DOHH2 (cell line): ENCODE measurements at regions not wholly inside any gene's neighbourhood (a gene's known extent, or its start where the extent isn't known, plus 50 kb on each side); places are given as distances from the start of the nearest gene placed in this dataset.

ENCODE experiments used
- H3F3A ChIP-seq: fragments of 200-600 bp; sonication (generic), shearing (Covaris generic); 2 replicates; pipeline ENCODE4 v1.6.0; 2016; ENCODE audit warnings: antibody characterized with exemption, mild to moderate bottlenecking; ENCODE audit not compliant: control insufficient read depth, insufficient read depth
- H3K27ac ChIP-seq: fragments of 200-600 bp; sonication (generic); 2 replicates; pipeline ENCODE4 v1.5.1; 2014; ENCODE audit warnings: low read depth, mild to moderate bottlenecking, low read length, moderate library complexity
- H3K27me3 ChIP-seq: fragments of 200-600 bp; sonication (generic); 2 replicates; pipeline ENCODE4 v1.6.1; 2014; ENCODE audit warnings: mild to moderate bottlenecking, low read length, mixed read lengths; ENCODE audit not compliant: control insufficient read depth
- H3K36me3 ChIP-seq: fragments of 200-600 bp; sonication (generic); 2 replicates; pipeline ENCODE4 v1.6.1; 2014; ENCODE audit warnings: mild to moderate bottlenecking, low read length, moderate library complexity, mixed read lengths; ENCODE audit not compliant: control insufficient read depth
- H3K4me1 ChIP-seq: fragments of 200-600 bp; sonication (generic); 2 replicates; pipeline ENCODE4 v1.6.1; 2014; ENCODE audit warnings: mild to moderate bottlenecking, low read length, mixed read lengths; ENCODE audit not compliant: control insufficient read depth
- H3K4me2 ChIP-seq: fragments of 200-600 bp; sonication (generic); 2 replicates; pipeline ENCODE4 v1.6.0; 2014; ENCODE audit warnings: mild to moderate bottlenecking, low read length, moderate library complexity
- H3K4me3 ChIP-seq: fragments of 200-600 bp; sonication (generic); 2 replicates; pipeline ENCODE4 v1.5.1; 2014; ENCODE audit warnings: mild to moderate bottlenecking, low read length, mixed read lengths
- H3K79me2 ChIP-seq: fragments of 200-600 bp; sonication (generic); 2 replicates; pipeline ENCODE4 v1.6.1; 2014; ENCODE audit warnings: mild to moderate bottlenecking, low read length, mixed read lengths; ENCODE audit not compliant: control insufficient read depth
- H3K9me2 ChIP-seq: fragments of 200-600 bp; sonication (generic); replicated peaks from 2 replicates; pipeline ENCODE4 v1.6.1; 2014; ENCODE audit warnings: mild to moderate bottlenecking, low read length, mixed read lengths; ENCODE audit not compliant: control insufficient read depth
- H3K9me3 ChIP-seq: fragments of 200-600 bp; sonication (generic); 2 replicates; pipeline ENCODE4 v1.6.1; 2014; ENCODE audit warnings: antibody characterized with exemption, low read length, mixed read lengths; ENCODE audit not compliant: control insufficient read depth, insufficient read depth
- H4K20me1 ChIP-seq: fragments of 200-600 bp; sonication (generic); 2 replicates; pipeline ENCODE4 v1.6.0; 2014; ENCODE audit warnings: low read depth, mild to moderate bottlenecking, antibody characterized with exemption, low read length, moderate library complexity; ENCODE audit not compliant: control insufficient read depth, insufficient read depth
- CTCF ChIP-seq: fragments of 200-600 bp; sonication (generic); IDR thresholded peaks from one replicate; pipeline ENCODE4 v1.5.1; 2014; ENCODE audit warnings: antibody characterized with exemption, mild to moderate bottlenecking, low read depth, low read length; ENCODE audit not compliant: poor library complexity, severe bottlenecking
- EZH2phosphoT487 ChIP-seq: fragments of 200-600 bp; sonication (generic); IDR thresholded peaks from 2 replicates; pipeline ENCODE4 v1.6.1; 2017; ENCODE audit warnings: borderline replicate concordance, mild to moderate bottlenecking, antibody characterized with exemption, low read length, moderate library complexity, mixed read lengths

GRCh38 chr5:74092766-74093165 lies 466.8 kb downstream of the ARHGEF28 start:
- TF ChIP-seq CTCF (no peak), EZH2phosphoT487 (no peak)
- no peaks in the 10 kb centered on the region for H4K20me1 ChIP-seq
- no peaks in the 10 kb centered on the region; the same call in 1 of the 2 replicates for H3K9me2 ChIP-seq
- no peak overlapping the region for H3K27ac ChIP-seq
- H3K79me2 ChIP-seq = no peaks in the 10 kb centered on the region
- no peaks in the 10 kb centered on the region for H3K9me3 ChIP-seq
- H3K27me3 ChIP-seq = no peaks in the 10 kb centered on the region
- H3K36me3 ChIP-seq = no peaks in the 10 kb centered on the region
- H3K4me1 ChIP-seq = no peaks in the 10 kb centered on the region
- H3K4me3 ChIP-seq = no peak overlapping the region
- no peaks in the 10 kb centered on the region for H3F3A ChIP-seq
- no peak overlapping the region for H3K4me2 ChIP-seq

- H3F3A ChIP-seq = no peaks in the 10 kb centered on the region
- TF ChIP-seq CTCF (no peak), EZH2phosphoT487 (no peak)
- no peaks in the 10 kb centered on the region for H4K20me1 ChIP-seq
- H3K79me2 ChIP-seq = no peaks in the 10 kb centered on the region
- no peaks in the 10 kb centered on the region for H3K4me1 ChIP-seq
- no peak overlapping the region for H3K27ac ChIP-seq
- H3K4me3 ChIP-seq = no peak overlapping the region
- no peaks in the 10 kb centered on the region for H3K9me3 ChIP-seq
- no peak overlapping the region for H3K4me2 ChIP-seq
- no peaks in the 10 kb centered on the region for H3K27me3 ChIP-seq
- H3K36me3 ChIP-seq = no peaks in the 10 kb centered on the region
- H3K9me2 ChIP-seq = no peaks in the 10 kb centered on the region
These were observed 459.8 kb downstream of the ARHGEF28 start for GRCh38 chr5:74085782-74086181.

- Histone ChIP-seq H3K79me2 (no peaks in the 10 kb centered on the region), H3K4me3 (no peak overlapping the region), H3K4me2 (no peak overlapping the region), H3K9me3 (no peaks in the 10 kb centered on the region), H3K9me2 (no peaks in the 10 kb centered on the region), H3K27ac (no peak overlapping the region), H3K4me1 (no peaks in the 10 kb centered on the region), H4K20me1 (no peaks in the 10 kb centered on the region), H3K36me3 (no peaks in the 10 kb centered on the region), H3F3A (no peaks in the 10 kb centered on the region), H3K27me3 (no peaks in the 10 kb centered on the region)
- no peak for TF ChIP-seq CTCF
- no peak for TF ChIP-seq EZH2phosphoT487
These were observed 459.2 kb downstream of the ARHGEF28 start for GRCh38 chr5:74085186-74085585.
